NCI-H128 (cell line): ENCODE measurements at regions not wholly inside any gene's neighbourhood (a gene's known extent, or its start where the extent isn't known, plus 50 kb on each side); places are given as distances from the start of the nearest gene placed in this dataset.

Experiments used
- DNase-seq: peaks from one replicate; lab custom pipeline; 2025; ENCODE audit not compliant: unreplicated experiment; lab: John Stamatoyannopoulos, UW

GRCh38 chr20:48102931-48103660 lies 317.8 kb upstream of the SULF2 start:
- DNase-seq: no peak

- no peak for DNase-seq
These were observed 317.0 kb upstream of the SULF2 start for GRCh38 chr20:48102076-48102787.

- no peak for DNase-seq
These were observed 315.2 kb upstream of the SULF2 start for GRCh38 chr20:48100483-48100882.

GRCh38 chr20:48098866-48099265 lies 313.6 kb upstream of the SULF2 start:
- DNase-seq: no peak

- no peak for DNase-seq
These were observed 312.8 kb upstream of the SULF2 start for GRCh38 chr20:48098099-48098498.

- no peak for DNase-seq
These were observed 311.9 kb upstream of the SULF2 start for GRCh38 chr20:48096957-48097890.

- no peak for DNase-seq
These were observed 311.1 kb upstream of the SULF2 start for GRCh38 chr20:48096212-48096875.

GRCh38 chr20:48094944-48095343 lies 309.7 kb upstream of the SULF2 start:
- no peak for DNase-seq

GRCh38 chr20:48094196-48094749 lies 309.0 kb upstream of the SULF2 start:
- DNase-seq: no peak

- no peak for DNase-seq
These were observed 307.5 kb upstream of the SULF2 start for GRCh38 chr20:48092596-48093280.

- no peak for DNase-seq
These were observed 305.5 kb upstream of the SULF2 start for GRCh38 chr20:48090784-48091183.

GRCh38 chr20:48090314-48090713 lies 305.0 kb upstream of the SULF2 start:
- no peak for DNase-seq

- DNase-seq: no peak
These were observed 295.3 kb upstream of the SULF2 start for GRCh38 chr20:48080583-48080982.

- DNase-seq: no peak
These were observed 293.7 kb upstream of the SULF2 start for GRCh38 chr20:48079028-48079427.

GRCh38 chr20:48076747-48077146 lies 291.5 kb upstream of the SULF2 start:
- DNase-seq: no peak

- no peak for DNase-seq
These were observed 291.0 kb upstream of the SULF2 start for GRCh38 chr20:48076247-48076646.

GRCh38 chr20:48075591-48076174 lies 290.4 kb upstream of the SULF2 start:
- no peak for DNase-seq

- no peak for DNase-seq
These were observed 285.8 kb upstream of the SULF2 start for GRCh38 chr20:48070991-48071652.

- no peak for DNase-seq
These were observed 284.3 kb upstream of the SULF2 start for GRCh38 chr20:48069596-48069995.
